IMR-90 (cell line): ENCODE measurements at regions not wholly inside any gene's neighbourhood (a gene's known extent, or its start where the extent isn't known, plus 50 kb on each side); places are given as distances from the start of the nearest gene placed in this dataset.

Source experiments
- ATAC-seq: fragments of 200-7000 bp; cut with Tn5 transposase; 2 replicates; pipeline ENCODE4 v1.9.1; 2020; ENCODE audit warnings: low read depth, mild to moderate bottlenecking, moderate library complexity
- BruUV-seq: library from RNA; stranded (reverse); fragments of 400-500 nt; replicated peaks from 2 replicates; lab custom pipeline; 2021; lab: Mats Ljungman, UMichigan
- CTCF ChIA-PET: fragments of 300-600 bp; formaldehyde crosslinking; extraction: SDS; loops from one replicate; lab custom pipeline; 2021; ENCODE audit warnings: antibody characterized with exemption; lab: Yijun Ruan, JAX
- POLR2A ChIA-PET: fragments of 300-600 bp; sonication (Branson Sonifier 250); formaldehyde crosslinking; loops from one replicate; lab custom pipeline; 2022; ENCODE audit warnings: antibody characterized with exemption; ENCODE audit not compliant: unreplicated experiment; lab: Charles Lee
- DNase-seq: peaks from one replicate; pipeline ENCODE4 v3.0.0; 2013
- H2AFZ ChIP-seq: replicated peaks from 2 replicates; pipeline ENCODE3; 2013; ENCODE audit warnings: low read length, mild to moderate bottlenecking; ENCODE audit not compliant: poor library complexity
- H2AK5ac ChIP-seq: 2 replicates; pipeline ENCODE4 v1.6.1; 2013; ENCODE audit warnings: low read depth, low read length, inconsistent platforms
- H2AK9ac ChIP-seq: replicated peaks from 2 replicates; pipeline ENCODE3; 2013; ENCODE audit warnings: mild to moderate bottlenecking, low read depth, low read length, moderate library complexity; ENCODE audit not compliant: poor library complexity
- H2BK120ac ChIP-seq: 2 replicates; pipeline ENCODE4 v1.6.1; 2013; ENCODE audit warnings: low read depth, low read length, inconsistent platforms
- H2BK15ac ChIP-seq: 3 replicates; pipeline ENCODE4 v1.6.1; 2013; ENCODE audit warnings: low read depth, low read length, inconsistent platforms
- H2BK20ac ChIP-seq: 2 replicates; pipeline ENCODE4 v1.6.1; 2013; ENCODE audit warnings: low read depth, mild to moderate bottlenecking, inconsistent platforms, low read length, moderate library complexity
- H2BK5ac ChIP-seq: 2 replicates; pipeline ENCODE4 v1.6.1; 2013; ENCODE audit warnings: mild to moderate bottlenecking, low read depth, low read length, inconsistent platforms; ENCODE audit not compliant: poor library complexity, severe bottlenecking
- H3K14ac ChIP-seq: replicated peaks from 2 replicates; pipeline ENCODE4 v1.6.1; 2013; ENCODE audit warnings: low read depth, low read length, inconsistent platforms
- H3K18ac ChIP-seq: 2 replicates; pipeline ENCODE4 v1.6.1; 2013; ENCODE audit warnings: low read depth, low read length, control low read depth
- H3K23ac ChIP-seq: 2 replicates; pipeline ENCODE4 v1.6.1; 2013; ENCODE audit warnings: low read depth, low read length, inconsistent platforms
- H3K27ac ChIP-seq: 2 replicates; pipeline ENCODE4 v1.5.1; 2013; ENCODE audit warnings: mild to moderate bottlenecking, control low read depth, low read length; ENCODE audit not compliant: insufficient read depth
- H3K27me3 ChIP-seq: 2 replicates; pipeline ENCODE4 v1.6.1; 2013; ENCODE audit warnings: low read length; ENCODE audit not compliant: control insufficient read depth, insufficient read depth
- H3K36me3 ChIP-seq: 2 replicates; pipeline ENCODE4 v1.6.1; 2013; ENCODE audit warnings: low read length, mixed read lengths; ENCODE audit not compliant: control insufficient read depth, insufficient read depth
- H3K4ac ChIP-seq: 2 replicates; pipeline ENCODE4 v1.6.1; 2013; ENCODE audit warnings: low read depth, low read length, inconsistent platforms
- H3K4me1 ChIP-seq: 2 replicates; pipeline ENCODE4 v1.6.1; 2013; ENCODE audit warnings: low read length, mixed read lengths; ENCODE audit not compliant: control insufficient read depth, insufficient read depth
- H3K4me2 ChIP-seq: 2 replicates; pipeline ENCODE4 v1.6.1; 2013; ENCODE audit warnings: low read depth, mild to moderate bottlenecking, control low read depth, low read length, moderate library complexity
- H3K4me3 ChIP-seq: 2 replicates; pipeline ENCODE4 v1.5.1; 2013; ENCODE audit warnings: low read depth, mild to moderate bottlenecking, control low read depth, low read length, moderate library complexity; ENCODE audit not compliant: insufficient read depth
- H3K56ac ChIP-seq: 2 replicates; pipeline ENCODE4 v1.6.1; 2013; ENCODE audit warnings: low read length, inconsistent platforms; ENCODE audit not compliant: insufficient read depth; ENCODE audit errors: extremely low read depth
- H3K79me1 ChIP-seq, 2 experiments: 2 replicates each; pipeline ENCODE4 v1.6.1; 2013; ENCODE audit warnings: low read length in 2 of 2, inconsistent platforms in 1 of 2, low read depth in 1 of 2
- H3K9ac ChIP-seq: 2 replicates; pipeline ENCODE4 v1.6.1; 2013; ENCODE audit warnings: low read depth, low read length, control low read depth
- H3K9me1 ChIP-seq: 2 replicates; pipeline ENCODE4 v1.6.1; 2013; ENCODE audit warnings: low read length, inconsistent platforms; ENCODE audit not compliant: insufficient read depth
- H3K9me3 ChIP-seq: 2 replicates; pipeline ENCODE4 v1.6.1; 2013; ENCODE audit warnings: low read length; ENCODE audit not compliant: control insufficient read depth, insufficient read depth
- H4K20me1 ChIP-seq: 2 replicates; pipeline ENCODE4 v1.6.1; 2013; ENCODE audit warnings: low read length, inconsistent platforms; ENCODE audit not compliant: insufficient read depth
- H4K5ac ChIP-seq: 2 replicates; pipeline ENCODE4 v1.6.1; 2013; ENCODE audit warnings: mild to moderate bottlenecking, low read depth, low read length, control low read depth
- H4K8ac ChIP-seq, 2 experiments: 2 replicates each; pipeline ENCODE4 v1.6.1; 2013; ENCODE audit warnings: low read depth in 2 of 2, low read length in 2 of 2, control low read depth in 1 of 2, inconsistent platforms in 1 of 2
- H4K91ac ChIP-seq: 2 replicates; pipeline ENCODE4 v1.6.1; 2013; ENCODE audit warnings: low read depth, low read length, inconsistent platforms; ENCODE audit not compliant: insufficient read depth
- BHLHE40 ChIP-seq: fragments of 150-350 bp; IDR thresholded peaks from 2 replicates; pipeline ENCODE4 v1.6.1; 2016; ENCODE audit warnings: mild to moderate bottlenecking, low read depth, low read length
- CEBPB ChIP-seq: IDR thresholded peaks from 2 replicates; pipeline ENCODE4 v1.6.1; 2012; ENCODE audit warnings: low read depth, low read length, improper control_type of control experiment
- CHD1 ChIP-seq: IDR thresholded peaks from 2 replicates; pipeline ENCODE4 v1.6.1; 2012; ENCODE audit warnings: low read depth, low read length, improper control_type of control experiment
- FOS ChIP-seq: fragments of 150-350 bp; IDR thresholded peaks from 2 replicates; pipeline ENCODE4 v1.6.1; 2016; ENCODE audit warnings: low read depth, low read length
- MAFK ChIP-seq: IDR thresholded peaks from 2 replicates; pipeline ENCODE4 v1.6.1; 2012; ENCODE audit warnings: low read depth, low read length, improper control_type of control experiment
- MAZ ChIP-seq: IDR thresholded peaks from 2 replicates; pipeline ENCODE4 v1.6.1; 2012; ENCODE audit warnings: low read depth, mild to moderate bottlenecking, low read length, improper control_type of control experiment, moderate library complexity, borderline replicate concordance
- MXI1 ChIP-seq: IDR thresholded peaks from 2 replicates; pipeline ENCODE4 v1.6.1; 2012; ENCODE audit warnings: low read depth, mild to moderate bottlenecking, low read length, moderate library complexity, borderline replicate concordance
- NFE2L2 ChIP-seq: fragments of 150-350 bp; IDR thresholded peaks from 2 replicates; pipeline ENCODE4 v1.6.1; 2016; ENCODE audit warnings: low read depth, mild to moderate bottlenecking, low read length
- POLR2A ChIP-seq: IDR thresholded peaks from 2 replicates; pipeline ENCODE4 v1.6.1; 2012; ENCODE audit warnings: mild to moderate bottlenecking, low read depth, low read length
- RAD21 ChIP-seq: IDR thresholded peaks from 2 replicates; pipeline ENCODE4 v1.6.1; 2012; ENCODE audit warnings: low read length, improper control_type of control experiment
- RCOR1 ChIP-seq: IDR thresholded peaks from 2 replicates; pipeline ENCODE4 v1.6.1; 2012; ENCODE audit warnings: mild to moderate bottlenecking, low read length, improper control_type of control experiment; ENCODE audit not compliant: insufficient replicate concordance
- RFX5 ChIP-seq: IDR thresholded peaks from 2 replicates; pipeline ENCODE4 v1.8.0; 2012; ENCODE audit warnings: low read depth, mild to moderate bottlenecking, low read length, moderate library complexity
- SMC3 ChIP-seq: fragments of 150-350 bp; IDR thresholded peaks from 2 replicates; pipeline ENCODE4 v1.6.1; 2016; ENCODE audit warnings: low read depth, mild to moderate bottlenecking, antibody characterized with exemption, low read length, moderate library complexity
- WGBS, 2 experiments: methylation state at CpG; one replicate each; pipeline versions ENCODE4 v1.1.5 to v1.1.7; 2013; ENCODE audit warnings: missing lambda C conversion rate in 2 of 2; ENCODE audit not compliant: insufficient read length in 1 of 2; ENCODE audit errors: extremely low coverage in 2 of 2; 5-methylcytosine and 5-hydroxymethylcytosine counted together
- dilution Hi-C: fragments of 300-500 bp; cut with HindIII; formaldehyde crosslinking; loops from one replicate; pipeline ENCODE4 v1.14.3; 2018; ENCODE audit warnings: low sequenced_read_pairs; ENCODE audit not compliant: unreplicated experiment
- in situ Hi-C: fragments of 300-500 bp; cut with MboI; formaldehyde crosslinking; loops from 3 replicates; pipeline ENCODE4 v1.14.3; 2019; ENCODE audit warnings: low sequenced_read_pairs, inconsistent platforms, mixed read lengths
- intact Hi-C: fragments of 100-400 bp; cut with micrococcal nuclease; formaldehyde crosslinking; loops from 2 replicates; pipeline ENCODE4 v1.10.0; 2022
- TF ChIP-seq, protein P1 (sequence below): fragments of 150-350 bp; IDR thresholded peaks from 2 replicates; pipeline ENCODE4 v1.6.1; 2017; ENCODE audit warnings: mild to moderate bottlenecking, antibody characterized with exemption, low read length, low read depth
- TF ChIP-seq, protein P2 (sequence below): conservative IDR thresholded peaks from 2 replicates; pipeline ENCODE4 v1.5.1; 2012; ENCODE audit warnings: mild to moderate bottlenecking, low read depth, low read length, improper control_type of control experiment
- TF ChIP-seq, protein P3 (sequence below): fragments of 150-350 bp; IDR thresholded peaks from 2 replicates; pipeline ENCODE4 v1.6.1; 2016; ENCODE audit warnings: low read depth, mild to moderate bottlenecking, low read length, moderate library complexity, borderline replicate concordance

GRCh38 chr5:91514400-91514799 is 131.3 kb upstream of the ARRDC3 start:
- ATAC-seq = no peak
- no TSS peak for BruUV-seq
- Histone ChIP-seq H4K8ac (no peak overlapping the region), H3K23ac (no peak overlapping the region), H3K79me1 (no peaks in the 10 kb centered on the region), H4K5ac (no peak overlapping the region), H2AFZ (no peak overlapping the region), H3K18ac (no peak overlapping the region), H3K4me1 (no peaks in the 10 kb centered on the region), H2BK15ac (no peak overlapping the region), H3K27ac (no peak overlapping the region), H3K36me3 (no peaks in the 10 kb centered on the region), H3K14ac (no peak overlapping the region), H2AK9ac (no peak overlapping the region), H4K91ac (no peak overlapping the region), H3K4me3 (no peak overlapping the region), H3K56ac (no peak overlapping the region), H3K9me3 (no peaks in the 10 kb centered on the region), H4K20me1 (no peaks in the 10 kb centered on the region), H2BK20ac (no peak overlapping the region), H3K4me2 (no peak overlapping the region), H2BK5ac (no peak overlapping the region), H2AK5ac (no peak overlapping the region), H3K9ac (no peak overlapping the region), H2BK120ac (no peak overlapping the region), H3K4ac (no peak overlapping the region), H3K9me1 (no peaks in the 10 kb centered on the region), H3K27me3 (no peaks in the 10 kb centered on the region)
- ChIA-PET POLR2A (no interaction called here), CTCF (no interaction called here)
- dilution Hi-C loops = no loop called here
- TF ChIP-seq MAZ (no peak), SMC3 (no peak), POLR2A (no peak), BHLHE40 (no peak), CHD1 (no peak), RFX5 (no peak), FOS (no peak), RAD21 (no peak), MAFK (no peak), RCOR1 (no peak), NFE2L2 (no peak), MXI1 (no peak), CEBPB (no peak)
- TF ChIP-seq, protein P1, sequence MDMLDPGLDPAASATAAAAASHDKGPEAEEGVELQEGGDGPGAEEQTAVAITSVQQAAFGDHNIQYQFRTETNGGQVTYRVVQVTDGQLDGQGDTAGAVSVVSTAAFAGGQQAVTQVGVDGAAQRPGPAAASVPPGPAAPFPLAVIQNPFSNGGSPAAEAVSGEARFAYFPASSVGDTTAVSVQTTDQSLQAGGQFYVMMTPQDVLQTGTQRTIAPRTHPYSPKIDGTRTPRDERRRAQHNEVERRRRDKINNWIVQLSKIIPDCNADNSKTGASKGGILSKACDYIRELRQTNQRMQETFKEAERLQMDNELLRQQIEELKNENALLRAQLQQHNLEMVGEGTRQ = no peak
- TF ChIP-seq, protein P2, sequence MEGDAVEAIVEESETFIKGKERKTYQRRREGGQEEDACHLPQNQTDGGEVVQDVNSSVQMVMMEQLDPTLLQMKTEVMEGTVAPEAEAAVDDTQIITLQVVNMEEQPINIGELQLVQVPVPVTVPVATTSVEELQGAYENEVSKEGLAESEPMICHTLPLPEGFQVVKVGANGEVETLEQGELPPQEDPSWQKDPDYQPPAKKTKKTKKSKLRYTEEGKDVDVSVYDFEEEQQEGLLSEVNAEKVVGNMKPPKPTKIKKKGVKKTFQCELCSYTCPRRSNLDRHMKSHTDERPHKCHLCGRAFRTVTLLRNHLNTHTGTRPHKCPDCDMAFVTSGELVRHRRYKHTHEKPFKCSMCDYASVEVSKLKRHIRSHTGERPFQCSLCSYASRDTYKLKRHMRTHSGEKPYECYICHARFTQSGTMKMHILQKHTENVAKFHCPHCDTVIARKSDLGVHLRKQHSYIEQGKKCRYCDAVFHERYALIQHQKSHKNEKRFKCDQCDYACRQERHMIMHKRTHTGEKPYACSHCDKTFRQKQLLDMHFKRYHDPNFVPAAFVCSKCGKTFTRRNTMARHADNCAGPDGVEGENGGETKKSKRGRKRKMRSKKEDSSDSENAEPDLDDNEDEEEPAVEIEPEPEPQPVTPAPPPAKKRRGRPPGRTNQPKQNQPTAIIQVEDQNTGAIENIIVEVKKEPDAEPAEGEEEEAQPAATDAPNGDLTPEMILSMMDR = no peak
- TF ChIP-seq, protein P3, sequence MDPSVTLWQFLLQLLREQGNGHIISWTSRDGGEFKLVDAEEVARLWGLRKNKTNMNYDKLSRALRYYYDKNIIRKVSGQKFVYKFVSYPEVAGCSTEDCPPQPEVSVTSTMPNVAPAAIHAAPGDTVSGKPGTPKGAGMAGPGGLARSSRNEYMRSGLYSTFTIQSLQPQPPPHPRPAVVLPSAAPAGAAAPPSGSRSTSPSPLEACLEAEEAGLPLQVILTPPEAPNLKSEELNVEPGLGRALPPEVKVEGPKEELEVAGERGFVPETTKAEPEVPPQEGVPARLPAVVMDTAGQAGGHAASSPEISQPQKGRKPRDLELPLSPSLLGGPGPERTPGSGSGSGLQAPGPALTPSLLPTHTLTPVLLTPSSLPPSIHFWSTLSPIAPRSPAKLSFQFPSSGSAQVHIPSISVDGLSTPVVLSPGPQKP = no peak
- WGBS, 2 experiments = no CpG with 5 or more reads among the region's 4 CpGs
- in situ Hi-C loops = no loop called here
- DNase-seq = no peak
- intact Hi-C loops = no loop called here
